ENCODE measurements at regions not wholly inside any gene's neighbourhood (a gene's known extent, or its start where the extent isn't known, plus 50 kb on each side); places are given as distances from the start of the nearest gene placed in this dataset.
"Not testable (repeated sequence)": the region's sequence is repeated elsewhere in the genome, so short reads cannot be mapped to it uniquely, and the experiment has no call there.

GRCh38 chr16:64084706-64085105, 1037.2 kb downstream of the CDH11 start:
- Mint-ChIP-seq H3K36me3 (ENCODE audit: low read depth) (no peaks in the 10 kb centered on the region), H3K4me3 (no peak overlapping the region), H3K9me3 (no peaks in the 10 kb centered on the region), H3K4me1 (ENCODE audit: low read depth) (no peaks in the 10 kb centered on the region), H3K27me3 (no peaks in the 10 kb centered on the region), H3K27ac (no peak overlapping the region)
- intact Hi-C loops (cut with micrococcal nuclease), result no loop called here

- H3K27ac Mint-ChIP-seq, result no peak overlapping the region
- intact Hi-C loops (cut with micrococcal nuclease), result no loop called here
- no peaks in the 10 kb centered on the region for H3K36me3 Mint-ChIP-seq (ENCODE audit: low read depth)
- H3K27me3 Mint-ChIP-seq, result no peaks in the 10 kb centered on the region
- H3K9me3 Mint-ChIP-seq, result no peaks in the 10 kb centered on the region
- H3K4me1 Mint-ChIP-seq (ENCODE audit: low read depth), result no peaks in the 10 kb centered on the region
- no peak overlapping the region for H3K4me3 Mint-ChIP-seq
These were observed 1038.3 kb downstream of the CDH11 start for GRCh38 chr16:64083428-64084129.

GRCh38 chr16:64077242-64077641, 1044.6 kb downstream of the CDH11 start:
- Mint-ChIP-seq H3K27me3 (no peaks in the 10 kb centered on the region), H3K9me3 (no peaks in the 10 kb centered on the region), H3K4me1 (ENCODE audit: low read depth) (no peaks in the 10 kb centered on the region), H3K36me3 (ENCODE audit: low read depth) (no peaks in the 10 kb centered on the region), H3K4me3 (no peak overlapping the region), H3K27ac (no peak overlapping the region)
- intact Hi-C loops (cut with micrococcal nuclease), result no loop called here

GRCh38 chr16:64074706-64075105, 1047.2 kb downstream of the CDH11 start:
- Mint-ChIP-seq H3K4me3 (no peak overlapping the region), H3K36me3 (ENCODE audit: low read depth) (no peaks in the 10 kb centered on the region), H3K27me3 (no peaks in the 10 kb centered on the region), H3K4me1 (ENCODE audit: low read depth) (no peaks in the 10 kb centered on the region), H3K9me3 (peaks cover 15% of the 10 kb centered on the region), H3K27ac (no peak overlapping the region)
- intact Hi-C loops (cut with micrococcal nuclease), result no loop called here

GRCh38 chr16:64072131-64072730, 1049.6 kb downstream of the CDH11 start:
- H3K4me3 Mint-ChIP-seq; H3K4me1 Mint-ChIP-seq (ENCODE audit: low read depth); H3K36me3 Mint-ChIP-seq (ENCODE audit: low read depth); H3K27me3 Mint-ChIP-seq; H3K27ac Mint-ChIP-seq; intact Hi-C loops (cut with micrococcal nuclease): not testable (repeated sequence)
- H3K9me3 Mint-ChIP-seq, result peaks cover 21% of the 10 kb centered on the region

GRCh38 chr16:64065523-64065922, 1056.3 kb downstream of the CDH11 start:
- no peaks in the 10 kb centered on the region for H3K36me3 Mint-ChIP-seq (ENCODE audit: low read depth)
- H3K27me3 Mint-ChIP-seq, result no peaks in the 10 kb centered on the region
- no peak overlapping the region for H3K4me3 Mint-ChIP-seq
- H3K9me3 Mint-ChIP-seq, result peaks cover 12% of the 10 kb centered on the region
- intact Hi-C loops (cut with micrococcal nuclease), result no loop called here
- no peak overlapping the region for H3K27ac Mint-ChIP-seq
- H3K4me1 Mint-ChIP-seq (ENCODE audit: low read depth), result no peaks in the 10 kb centered on the region

GRCh38 chr16:64061621-64062020, 1060.2 kb downstream of the CDH11 start:
- intact Hi-C loops (cut with micrococcal nuclease), result no loop called here
- Mint-ChIP-seq H3K4me3 (no peak overlapping the region), H3K27me3 (no peaks in the 10 kb centered on the region), H3K27ac (no peak overlapping the region), H3K9me3 (no peaks in the 10 kb centered on the region), H3K36me3 (ENCODE audit: low read depth) (no peaks in the 10 kb centered on the region), H3K4me1 (ENCODE audit: low read depth) (no peaks in the 10 kb centered on the region)

- H3K27ac Mint-ChIP-seq, result no peak overlapping the region
- no peaks in the 10 kb centered on the region for H3K36me3 Mint-ChIP-seq (ENCODE audit: low read depth)
- H3K4me1 Mint-ChIP-seq (ENCODE audit: low read depth), result no peaks in the 10 kb centered on the region
- H3K9me3 Mint-ChIP-seq, result no peaks in the 10 kb centered on the region
- H3K4me3 Mint-ChIP-seq, result no peak overlapping the region
- intact Hi-C loops (cut with micrococcal nuclease), result no loop called here
- H3K27me3 Mint-ChIP-seq, result no peaks in the 10 kb centered on the region
These were observed 1061.2 kb downstream of the CDH11 start for GRCh38 chr16:64060631-64061030.

- no peaks in the 10 kb centered on the region for H3K4me1 Mint-ChIP-seq (ENCODE audit: low read depth)
- H3K36me3 Mint-ChIP-seq (ENCODE audit: low read depth), result no peaks in the 10 kb centered on the region
- intact Hi-C loops (cut with micrococcal nuclease), result no loop called here
- H3K27me3 Mint-ChIP-seq, result no peaks in the 10 kb centered on the region
- no peaks in the 10 kb centered on the region for H3K9me3 Mint-ChIP-seq
- no peak overlapping the region for H3K4me3 Mint-ChIP-seq
- no peak overlapping the region for H3K27ac Mint-ChIP-seq
These were observed 1063.2 kb downstream of the CDH11 start for GRCh38 chr16:64058685-64059084.

- Mint-ChIP-seq H3K27me3 (no peaks in the 10 kb centered on the region), H3K4me3 (no peak overlapping the region), H3K36me3 (ENCODE audit: low read depth) (no peaks in the 10 kb centered on the region), H3K27ac (no peak overlapping the region), H3K9me3 (no peaks in the 10 kb centered on the region), H3K4me1 (ENCODE audit: low read depth) (no peaks in the 10 kb centered on the region)
- intact Hi-C loops (cut with micrococcal nuclease), result loop anchor here (5.0 kb wide), 1 partner anchor 50 kb away; no protein-coding TSS in a partner anchor
These were observed 1070.0 kb downstream of the CDH11 start for GRCh38 chr16:64051824-64052223.

GRCh38 chr16:64047878-64048277, 1074.0 kb downstream of the CDH11 start:
- Mint-ChIP-seq H3K4me3 (no peak overlapping the region), H3K36me3 (ENCODE audit: low read depth) (no peaks in the 10 kb centered on the region), H3K4me1 (ENCODE audit: low read depth) (no peaks in the 10 kb centered on the region), H3K27ac (no peak overlapping the region), H3K27me3 (no peaks in the 10 kb centered on the region), H3K9me3 (no peaks in the 10 kb centered on the region)
- intact Hi-C loops (cut with micrococcal nuclease), result no loop called here

- H3K27me3 Mint-ChIP-seq, result no peaks in the 10 kb centered on the region
- H3K4me1 Mint-ChIP-seq (ENCODE audit: low read depth), result no peaks in the 10 kb centered on the region
- H3K4me3 Mint-ChIP-seq, result no peak overlapping the region
- intact Hi-C loops (cut with micrococcal nuclease), result no loop called here
- H3K27ac Mint-ChIP-seq, result no peak overlapping the region
- H3K9me3 Mint-ChIP-seq, result no peaks in the 10 kb centered on the region
- no peaks in the 10 kb centered on the region for H3K36me3 Mint-ChIP-seq (ENCODE audit: low read depth)
These were observed 1074.7 kb downstream of the CDH11 start for GRCh38 chr16:64047207-64047606.

- no peaks in the 10 kb centered on the region for H3K36me3 Mint-ChIP-seq (ENCODE audit: low read depth)
- H3K9me3 Mint-ChIP-seq, result no peaks in the 10 kb centered on the region
- intact Hi-C loops (cut with micrococcal nuclease), result no loop called here
- no peak overlapping the region for H3K27ac Mint-ChIP-seq
- no peak overlapping the region for H3K4me3 Mint-ChIP-seq
- H3K27me3 Mint-ChIP-seq, result no peaks in the 10 kb centered on the region
- H3K4me1 Mint-ChIP-seq (ENCODE audit: low read depth), result no peaks in the 10 kb centered on the region
These were observed 1086.5 kb downstream of the CDH11 start for GRCh38 chr16:64035337-64035736.

GRCh38 chr16:64019339-64019738, 1102.5 kb downstream of the CDH11 start:
- no peaks in the 10 kb centered on the region for H3K27me3 Mint-ChIP-seq
- no peaks in the 10 kb centered on the region for H3K4me1 Mint-ChIP-seq (ENCODE audit: low read depth)
- H3K4me3 Mint-ChIP-seq, result no peak overlapping the region
- H3K36me3 Mint-ChIP-seq (ENCODE audit: low read depth), result no peaks in the 10 kb centered on the region
- intact Hi-C loops (cut with micrococcal nuclease), result no loop called here
- H3K9me3 Mint-ChIP-seq, result no peaks in the 10 kb centered on the region
- no peak overlapping the region for H3K27ac Mint-ChIP-seq

- no peaks in the 10 kb centered on the region for H3K4me1 Mint-ChIP-seq (ENCODE audit: low read depth)
- no peaks in the 10 kb centered on the region for H3K27me3 Mint-ChIP-seq
- no peaks in the 10 kb centered on the region for H3K36me3 Mint-ChIP-seq (ENCODE audit: low read depth)
- intact Hi-C loops (cut with micrococcal nuclease), result no loop called here
- no peak overlapping the region for H3K27ac Mint-ChIP-seq
- no peaks in the 10 kb centered on the region for H3K9me3 Mint-ChIP-seq
- H3K4me3 Mint-ChIP-seq, result no peak overlapping the region
These were observed 1104.1 kb downstream of the CDH11 start for GRCh38 chr16:64017796-64018195.
